ENCODE measurements at regions not wholly inside any gene's neighbourhood (a gene's known extent, or its start where the extent isn't known, plus 50 kb on each side); places are given as distances from the start of the nearest gene placed in this dataset.

DNA sequence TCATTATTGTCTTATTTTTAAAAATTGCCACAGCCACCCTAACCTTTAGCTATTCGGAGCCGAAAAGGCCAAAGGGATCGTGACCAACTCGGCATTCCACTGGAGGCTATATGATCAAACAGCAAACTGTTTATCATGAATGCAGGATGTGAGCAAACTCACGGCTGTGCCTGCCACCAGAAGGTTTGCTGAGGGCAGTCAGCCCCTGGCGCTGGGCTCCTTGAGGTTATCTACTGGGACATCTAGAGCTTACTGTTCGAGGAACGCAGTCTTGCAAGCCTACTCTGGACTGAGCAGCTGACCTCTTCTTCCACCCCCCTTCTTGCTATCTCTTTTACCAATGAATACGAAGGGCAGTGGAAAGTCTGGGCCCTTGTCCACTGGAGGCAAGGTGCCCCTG is 231.5 kb upstream of the TARS1 start:
- TF ChIP-seq RAD21 (IDR thresholded peaks at IDR 0.05) (no peak), EGR1 (IDR thresholded peaks at IDR 0.05; ENCODE audit: low read depth in 2 of 2) (no peak), JUND (IDR thresholded peaks at IDR 0.05) (no peak), GABPA (IDR thresholded peaks at IDR 0.05 in 1 of 2, conservative IDR thresholded peaks at IDR 0.05 in 1 of 2) (no peak), YY1 (IDR thresholded peaks at IDR 0.05) (no peak), TAF1 (conservative IDR thresholded peaks at IDR 0.05) (no peak), HNF4A (conservative IDR thresholded peaks at IDR 0.05) (no peak), SP1 (IDR thresholded peaks at IDR 0.05) (no peak)
- TF ChIP-seq, protein P1, sequence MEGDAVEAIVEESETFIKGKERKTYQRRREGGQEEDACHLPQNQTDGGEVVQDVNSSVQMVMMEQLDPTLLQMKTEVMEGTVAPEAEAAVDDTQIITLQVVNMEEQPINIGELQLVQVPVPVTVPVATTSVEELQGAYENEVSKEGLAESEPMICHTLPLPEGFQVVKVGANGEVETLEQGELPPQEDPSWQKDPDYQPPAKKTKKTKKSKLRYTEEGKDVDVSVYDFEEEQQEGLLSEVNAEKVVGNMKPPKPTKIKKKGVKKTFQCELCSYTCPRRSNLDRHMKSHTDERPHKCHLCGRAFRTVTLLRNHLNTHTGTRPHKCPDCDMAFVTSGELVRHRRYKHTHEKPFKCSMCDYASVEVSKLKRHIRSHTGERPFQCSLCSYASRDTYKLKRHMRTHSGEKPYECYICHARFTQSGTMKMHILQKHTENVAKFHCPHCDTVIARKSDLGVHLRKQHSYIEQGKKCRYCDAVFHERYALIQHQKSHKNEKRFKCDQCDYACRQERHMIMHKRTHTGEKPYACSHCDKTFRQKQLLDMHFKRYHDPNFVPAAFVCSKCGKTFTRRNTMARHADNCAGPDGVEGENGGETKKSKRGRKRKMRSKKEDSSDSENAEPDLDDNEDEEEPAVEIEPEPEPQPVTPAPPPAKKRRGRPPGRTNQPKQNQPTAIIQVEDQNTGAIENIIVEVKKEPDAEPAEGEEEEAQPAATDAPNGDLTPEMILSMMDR (IDR thresholded peaks at IDR 0.05; ENCODE audit: low read depth, low read length, missing input control) = no peak
- TF ChIP-seq, protein P2, sequence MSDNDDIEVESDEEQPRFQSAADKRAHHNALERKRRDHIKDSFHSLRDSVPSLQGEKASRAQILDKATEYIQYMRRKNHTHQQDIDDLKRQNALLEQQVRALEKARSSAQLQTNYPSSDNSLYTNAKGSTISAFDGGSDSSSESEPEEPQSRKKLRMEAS (IDR thresholded peaks at IDR 0.05) = no peak
- TF ChIP-seq, protein P3, sequence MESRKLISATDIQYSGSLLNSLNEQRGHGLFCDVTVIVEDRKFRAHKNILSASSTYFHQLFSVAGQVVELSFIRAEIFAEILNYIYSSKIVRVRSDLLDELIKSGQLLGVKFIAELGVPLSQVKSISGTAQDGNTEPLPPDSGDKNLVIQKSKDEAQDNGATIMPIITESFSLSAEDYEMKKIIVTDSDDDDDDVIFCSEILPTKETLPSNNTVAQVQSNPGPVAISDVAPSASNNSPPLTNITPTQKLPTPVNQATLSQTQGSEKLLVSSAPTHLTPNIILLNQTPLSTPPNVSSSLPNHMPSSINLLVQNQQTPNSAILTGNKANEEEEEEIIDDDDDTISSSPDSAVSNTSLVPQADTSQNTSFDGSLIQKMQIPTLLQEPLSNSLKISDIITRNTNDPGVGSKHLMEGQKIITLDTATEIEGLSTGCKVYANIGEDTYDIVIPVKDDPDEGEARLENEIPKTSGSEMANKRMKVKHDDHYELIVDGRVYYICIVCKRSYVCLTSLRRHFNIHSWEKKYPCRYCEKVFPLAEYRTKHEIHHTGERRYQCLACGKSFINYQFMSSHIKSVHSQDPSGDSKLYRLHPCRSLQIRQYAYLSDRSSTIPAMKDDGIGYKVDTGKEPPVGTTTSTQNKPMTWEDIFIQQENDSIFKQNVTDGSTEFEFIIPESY (IDR thresholded peaks at IDR 0.05) = no peak
- TF ChIP-seq, protein P4, sequence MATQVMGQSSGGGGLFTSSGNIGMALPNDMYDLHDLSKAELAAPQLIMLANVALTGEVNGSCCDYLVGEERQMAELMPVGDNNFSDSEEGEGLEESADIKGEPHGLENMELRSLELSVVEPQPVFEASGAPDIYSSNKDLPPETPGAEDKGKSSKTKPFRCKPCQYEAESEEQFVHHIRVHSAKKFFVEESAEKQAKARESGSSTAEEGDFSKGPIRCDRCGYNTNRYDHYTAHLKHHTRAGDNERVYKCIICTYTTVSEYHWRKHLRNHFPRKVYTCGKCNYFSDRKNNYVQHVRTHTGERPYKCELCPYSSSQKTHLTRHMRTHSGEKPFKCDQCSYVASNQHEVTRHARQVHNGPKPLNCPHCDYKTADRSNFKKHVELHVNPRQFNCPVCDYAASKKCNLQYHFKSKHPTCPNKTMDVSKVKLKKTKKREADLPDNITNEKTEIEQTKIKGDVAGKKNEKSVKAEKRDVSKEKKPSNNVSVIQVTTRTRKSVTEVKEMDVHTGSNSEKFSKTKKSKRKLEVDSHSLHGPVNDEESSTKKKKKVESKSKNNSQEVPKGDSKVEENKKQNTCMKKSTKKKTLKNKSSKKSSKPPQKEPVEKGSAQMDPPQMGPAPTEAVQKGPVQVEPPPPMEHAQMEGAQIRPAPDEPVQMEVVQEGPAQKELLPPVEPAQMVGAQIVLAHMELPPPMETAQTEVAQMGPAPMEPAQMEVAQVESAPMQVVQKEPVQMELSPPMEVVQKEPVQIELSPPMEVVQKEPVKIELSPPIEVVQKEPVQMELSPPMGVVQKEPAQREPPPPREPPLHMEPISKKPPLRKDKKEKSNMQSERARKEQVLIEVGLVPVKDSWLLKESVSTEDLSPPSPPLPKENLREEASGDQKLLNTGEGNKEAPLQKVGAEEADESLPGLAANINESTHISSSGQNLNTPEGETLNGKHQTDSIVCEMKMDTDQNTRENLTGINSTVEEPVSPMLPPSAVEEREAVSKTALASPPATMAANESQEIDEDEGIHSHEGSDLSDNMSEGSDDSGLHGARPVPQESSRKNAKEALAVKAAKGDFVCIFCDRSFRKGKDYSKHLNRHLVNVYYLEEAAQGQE (IDR thresholded peaks at IDR 0.05) = no peak
- TF ChIP-seq, protein P5, sequence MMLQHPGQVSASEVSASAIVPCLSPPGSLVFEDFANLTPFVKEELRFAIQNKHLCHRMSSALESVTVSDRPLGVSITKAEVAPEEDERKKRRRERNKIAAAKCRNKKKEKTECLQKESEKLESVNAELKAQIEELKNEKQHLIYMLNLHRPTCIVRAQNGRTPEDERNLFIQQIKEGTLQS (IDR thresholded peaks at IDR 0.05) = no peak
